Upper lobe of left lung (tissue), 6 donors: ENCODE measurements at regions not wholly inside any gene's neighbourhood (a gene's known extent, or its start where the extent isn't known, plus 50 kb on each side); places are given as distances from the start of the nearest gene placed in this dataset.

Experiments used
- ATAC-seq, 2 donors: fragments of 200-7000 bp; cut with Tn5 transposase; one replicate each; pipeline ENCODE4 v1.9.1; 2022; ENCODE audit warnings: mild to moderate bottlenecking in 2 of 2, moderate library complexity in 2 of 2; ENCODE audit not compliant: low FRiP score in 2 of 2
- DNase-seq, 2 donors: peaks; one replicate each; pipeline ENCODE4 v3.0.0-alpha.2; 2019 to 2020
- H3K27ac ChIP-seq, 4 donors: fragments of 200-600 bp; sonication (generic); one replicate each; pipeline ENCODE4 v1.5.1; 2016 to 2019
- H3K27me3 ChIP-seq, 4 donors: fragments of 200-600 bp; sonication (generic); one replicate each; pipeline ENCODE4 v1.5.1; 2017 to 2019
- H3K36me3 ChIP-seq, 4 donors: fragments of 200-600 bp; sonication (generic); one replicate each; pipeline ENCODE4 v1.5.1; 2016 to 2019
- H3K4me1 ChIP-seq, 4 donors: fragments of 200-600 bp; sonication (generic); one replicate each; pipeline ENCODE4 v1.5.1; 2018 to 2019
- H3K4me3 ChIP-seq, 4 donors: fragments of 200-600 bp; sonication (generic); one replicate each; pipeline ENCODE4 v1.5.1; 2017 to 2019; ENCODE audit warnings: mild to moderate bottlenecking in 2 of 4, moderate library complexity in 1 of 4
- H3K9me3 ChIP-seq, 4 donors: fragments of 200-600 bp; sonication (generic); one replicate each; pipeline ENCODE4 v1.5.1; 2018 to 2019
- EP300 ChIP-seq, 4 donors: sonication (generic); formaldehyde crosslinking; IDR thresholded peaks; one replicate each; pipeline ENCODE4 v1.5.1; 2017; ENCODE audit warnings: antibody characterized with exemption in 4 of 4, control low read depth in 2 of 4
- POLR2A ChIP-seq, 4 donors: fragments of 450-650 bp; IDR thresholded peaks; one replicate each; pipeline ENCODE4 v1.5.1; 2016 to 2017; ENCODE audit warnings: antibody characterized with exemption in 4 of 4, mild to moderate bottlenecking in 2 of 4
- POLR2AphosphoS5 ChIP-seq, 2 donors: sonication (generic); formaldehyde crosslinking; IDR thresholded peaks; one replicate each; pipeline ENCODE4 v1.5.1; 2017; ENCODE audit warnings: antibody characterized with exemption in 2 of 2
- WGBS, 2 donors: methylation state at CpG; one replicate each; pipeline ENCODE4 v1.1.5; 2017 to 2018; 5-methylcytosine and 5-hydroxymethylcytosine counted together
- TF ChIP-seq, protein P1 (sequence below), 6 experiments: fragments of 450-650 bp in 4 of 6; fragments of 200-600 bp in 2 of 6; sonication (generic) in 2 of 6; IDR thresholded peaks; one replicate each; pipeline ENCODE4 v1.5.1; 2016 to 2019; ENCODE audit warnings: antibody characterized with exemption in 6 of 6
- donor health status: DM: no; HTN: no; CAD: no; lungs with moderate emphysema.
- donor health status: DM: no; HTN: yes; CAD: no; lungs with severe emphysema.

DNA sequence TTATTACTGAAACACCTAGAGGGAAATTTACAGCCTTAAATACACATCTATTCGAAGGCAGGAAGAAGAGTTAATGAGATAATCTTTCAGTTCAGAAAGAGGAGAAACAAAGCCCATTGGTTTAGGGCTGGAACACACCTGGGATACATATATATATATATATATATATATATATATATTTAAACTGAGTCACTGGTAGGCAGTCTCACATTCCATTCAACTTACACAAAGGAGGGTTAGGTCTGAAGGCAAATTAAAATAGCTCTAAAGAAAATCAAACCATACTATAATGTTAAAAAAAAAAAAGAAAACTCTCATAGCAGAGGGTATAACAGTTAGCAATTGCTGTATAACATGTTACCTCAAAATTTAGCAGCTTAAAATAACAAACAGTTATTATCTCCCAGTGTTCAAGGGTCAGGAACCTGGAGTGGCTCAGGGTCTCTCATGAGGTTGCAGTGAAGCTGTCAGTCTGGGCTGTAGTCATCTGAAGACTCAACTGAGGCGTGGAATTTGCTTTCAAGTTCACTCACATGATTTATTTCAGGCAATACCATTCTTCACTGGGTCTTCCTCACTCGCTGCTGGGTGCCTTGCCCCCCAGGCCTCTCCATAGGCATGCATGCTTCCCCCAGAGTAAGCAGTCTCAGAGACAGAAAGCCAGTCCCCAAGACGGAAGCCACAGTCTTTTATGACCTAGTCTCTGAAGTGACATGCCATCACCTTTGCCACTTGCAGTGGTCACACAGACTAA, 332.8 kb downstream of the NSG2 start:
- DNase-seq (no peak), ATAC-seq (no peak)
- H3K9me3 ChIP-seq, result peaks cover 0 to 4% (median 0%) of the 10 kb centered on the region in 4 donors
- whole genome bisulfite sequencing, 2 donors, result 78 to 79% methylated on average over 2 to 4 of the region's 4 CpGs
- H3K36me3 ChIP-seq, result no peaks in the 10 kb centered on the region
- no peak for TF ChIP-seq POLR2AphosphoS5 (IDR thresholded peaks at IDR 0.05)
- TF ChIP-seq EP300 (IDR thresholded peaks at IDR 0.05), result no peak
- TF ChIP-seq, protein P1, sequence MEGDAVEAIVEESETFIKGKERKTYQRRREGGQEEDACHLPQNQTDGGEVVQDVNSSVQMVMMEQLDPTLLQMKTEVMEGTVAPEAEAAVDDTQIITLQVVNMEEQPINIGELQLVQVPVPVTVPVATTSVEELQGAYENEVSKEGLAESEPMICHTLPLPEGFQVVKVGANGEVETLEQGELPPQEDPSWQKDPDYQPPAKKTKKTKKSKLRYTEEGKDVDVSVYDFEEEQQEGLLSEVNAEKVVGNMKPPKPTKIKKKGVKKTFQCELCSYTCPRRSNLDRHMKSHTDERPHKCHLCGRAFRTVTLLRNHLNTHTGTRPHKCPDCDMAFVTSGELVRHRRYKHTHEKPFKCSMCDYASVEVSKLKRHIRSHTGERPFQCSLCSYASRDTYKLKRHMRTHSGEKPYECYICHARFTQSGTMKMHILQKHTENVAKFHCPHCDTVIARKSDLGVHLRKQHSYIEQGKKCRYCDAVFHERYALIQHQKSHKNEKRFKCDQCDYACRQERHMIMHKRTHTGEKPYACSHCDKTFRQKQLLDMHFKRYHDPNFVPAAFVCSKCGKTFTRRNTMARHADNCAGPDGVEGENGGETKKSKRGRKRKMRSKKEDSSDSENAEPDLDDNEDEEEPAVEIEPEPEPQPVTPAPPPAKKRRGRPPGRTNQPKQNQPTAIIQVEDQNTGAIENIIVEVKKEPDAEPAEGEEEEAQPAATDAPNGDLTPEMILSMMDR (IDR thresholded peaks at IDR 0.05), result no peak
- no peak for TF ChIP-seq POLR2A (IDR thresholded peaks at IDR 0.05)
- H3K27me3 ChIP-seq, result no peaks in the 10 kb centered on the region
- H3K4me3 ChIP-seq, result no peak overlapping the region
- H3K4me1 ChIP-seq, result no peaks in the 10 kb centered on the region
- no peak overlapping the region for H3K27ac ChIP-seq

- Histone ChIP-seq H3K36me3 (no peaks in the 10 kb centered on the region), H3K27me3 (no peaks in the 10 kb centered on the region), H3K27ac (no peak overlapping the region), H3K4me3 (no peak overlapping the region), H3K4me1 (no peaks in the 10 kb centered on the region), H3K9me3 (peaks cover 0 to 4% (median 0%) of the 10 kb centered on the region in 4 donors)
- DNase-seq (no peak), ATAC-seq (no peak)
- WGBS, 2 donors, result 71 to 80% methylated on average over 2 of the region's 2 CpGs
- TF ChIP-seq, protein P1 (IDR thresholded peaks at IDR 0.05), result no peak
- TF ChIP-seq POLR2AphosphoS5 (IDR thresholded peaks at IDR 0.05) (no peak), EP300 (IDR thresholded peaks at IDR 0.05) (no peak), POLR2A (IDR thresholded peaks at IDR 0.05) (no peak)
Measured at GRCh38 chr5:174380311-174380710, 334.8 kb downstream of the NSG2 start.

GRCh38 chr5:174381241-174381640, 335.7 kb downstream of the NSG2 start:
- no peak for ATAC-seq

DNA sequence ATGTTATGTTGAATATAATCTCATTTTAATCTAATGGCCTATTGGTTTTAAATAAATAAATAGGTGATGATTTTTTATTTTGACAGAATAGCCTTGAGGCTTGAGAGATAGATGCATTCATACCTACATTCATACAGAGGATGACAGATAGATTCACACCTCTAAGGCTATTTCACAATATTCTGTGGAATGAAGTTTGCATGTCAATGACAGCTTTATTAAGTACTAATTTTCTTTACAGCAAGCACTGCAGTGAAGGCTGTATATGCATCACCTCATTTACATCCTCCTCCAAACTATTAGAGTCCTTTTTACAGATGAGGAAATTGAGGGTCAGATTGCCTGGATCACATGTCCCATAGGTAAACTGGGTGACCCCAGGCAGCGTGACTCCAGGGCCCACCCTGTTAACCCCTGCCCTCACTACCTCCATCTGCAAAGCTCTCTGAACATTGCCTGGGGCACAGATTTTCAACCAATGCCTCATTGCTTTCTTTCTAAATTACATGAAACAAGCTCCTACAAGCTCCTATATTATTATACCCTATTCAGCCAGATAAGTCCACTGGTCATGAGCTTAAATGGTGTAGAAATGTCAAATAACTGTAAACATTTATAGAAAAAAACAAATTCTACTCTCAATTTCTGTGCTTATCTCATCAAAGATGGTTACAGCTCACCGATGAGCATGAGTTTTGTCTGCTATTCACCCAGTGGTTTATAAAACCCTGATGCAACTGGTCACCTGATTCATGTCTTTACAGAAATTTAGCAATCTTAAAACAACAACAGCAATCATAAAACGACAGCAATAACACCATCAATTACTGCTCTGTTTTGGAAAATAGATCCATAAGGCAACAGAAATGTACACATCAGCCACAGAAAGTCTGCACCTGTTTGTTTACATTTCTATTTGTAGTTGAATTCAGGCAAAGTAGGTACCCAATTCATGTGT, 338.0 kb downstream of the NSG2 start:
- Histone ChIP-seq H3K4me1 (no peaks in the 10 kb centered on the region), H3K36me3 (no peaks in the 10 kb centered on the region), H3K9me3 (peaks cover 0 to 3% (median 0%) of the 10 kb centered on the region in 4 donors), H3K4me3 (no peak overlapping the region), H3K27ac (no peak overlapping the region), H3K27me3 (no peaks in the 10 kb centered on the region)
- TF ChIP-seq POLR2A (IDR thresholded peaks at IDR 0.05) (no peak), POLR2AphosphoS5 (IDR thresholded peaks at IDR 0.05) (no peak), EP300 (IDR thresholded peaks at IDR 0.05) (no peak)
- TF ChIP-seq, protein P1 (IDR thresholded peaks at IDR 0.05), result no peak
- ATAC-seq (no peak), DNase-seq (no peak)
- WGBS, 2 donors, result 77 to 78% methylated on average over 3 of the region's 3 CpGs

More at GRCh38 chr5:174381241-174381640, 335.7 kb downstream of the NSG2 start:
- TF ChIP-seq EP300 (IDR thresholded peaks at IDR 0.05) (no peak), POLR2A (IDR thresholded peaks at IDR 0.05) (no peak), POLR2AphosphoS5 (IDR thresholded peaks at IDR 0.05) (no peak)
- TF ChIP-seq, protein P1 (IDR thresholded peaks at IDR 0.05), result no peak
- Histone ChIP-seq H3K9me3 (peaks cover 0 to 4% (median 0%) of the 10 kb centered on the region in 4 donors), H3K27ac (no peak overlapping the region), H3K36me3 (no peaks in the 10 kb centered on the region), H3K4me1 (no peaks in the 10 kb centered on the region), H3K4me3 (no peak overlapping the region), H3K27me3 (no peaks in the 10 kb centered on the region)
- 88 to 89% methylated on average over 4 of the region's 4 CpGs for WGBS, 2 donors
- DNase-seq, result no peak
